NB4 (cell line): ENCODE measurements at regions not wholly inside any gene's neighbourhood (a gene's known extent, or its start where the extent isn't known, plus 50 kb on each side); places are given as distances from the start of the nearest gene placed in this dataset.

Experiments
- DNase-seq: peaks from one replicate; pipeline ENCODE4 v3.0.0; 2010; ENCODE audit warnings: low read depth
- H3K4me3 ChIP-seq: one replicate; pipeline ENCODE4 v1.5.1; 2011; ENCODE audit warnings: mild to moderate bottlenecking, low read depth, low read length, moderate library complexity
- CTCF ChIP-seq: IDR thresholded peaks from one replicate; pipeline ENCODE4 v1.5.1; 2012; ENCODE audit warnings: low read depth, low read length
- MAX ChIP-seq: IDR thresholded peaks from 2 replicates; pipeline ENCODE4 v1.6.1; 2011; ENCODE audit warnings: low read depth, low read length
- MYC ChIP-seq: IDR thresholded peaks from 2 replicates; pipeline ENCODE4 v1.6.1; 2011; ENCODE audit warnings: low read depth, low read length
- POLR2A ChIP-seq: IDR thresholded peaks from 2 replicates; pipeline ENCODE4 v1.6.1; 2011; ENCODE audit warnings: mild to moderate bottlenecking; ENCODE audit not compliant: insufficient read length; ENCODE audit errors: extremely low read depth

DNA sequence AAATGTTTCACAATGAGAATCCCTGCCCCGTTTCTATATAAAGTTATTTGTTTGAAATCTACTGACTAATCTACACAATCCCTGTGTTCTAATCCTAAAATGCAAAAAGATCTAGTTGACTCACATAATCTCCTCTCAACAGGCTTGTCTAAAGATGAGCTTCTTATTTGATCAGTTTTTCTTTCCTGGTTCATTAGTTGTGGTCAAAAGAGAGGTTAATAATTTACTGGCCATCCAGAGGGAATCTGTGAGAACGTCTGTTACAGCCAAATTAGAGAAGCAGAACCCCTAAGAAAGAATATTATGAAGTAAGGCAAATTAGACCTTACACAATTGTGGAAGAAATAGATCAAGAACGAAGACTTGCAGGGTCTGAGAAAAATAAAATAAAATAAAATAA, 173.7 kb upstream of the ANO3 start:
- TF ChIP-seq POLR2A (no peak), MAX (no peak), CTCF (no peak), MYC (no peak)
- DNase-seq, result no peak
- no peak overlapping the region for H3K4me3 ChIP-seq

GRCh38 chr11:26162291-26162690, 169.6 kb upstream of the ANO3 start:
- TF ChIP-seq MYC (no peak), CTCF (no peak), MAX (no peak), POLR2A (no peak)
- DNase-seq, result no peak
- no peak overlapping the region for H3K4me3 ChIP-seq

DNA sequence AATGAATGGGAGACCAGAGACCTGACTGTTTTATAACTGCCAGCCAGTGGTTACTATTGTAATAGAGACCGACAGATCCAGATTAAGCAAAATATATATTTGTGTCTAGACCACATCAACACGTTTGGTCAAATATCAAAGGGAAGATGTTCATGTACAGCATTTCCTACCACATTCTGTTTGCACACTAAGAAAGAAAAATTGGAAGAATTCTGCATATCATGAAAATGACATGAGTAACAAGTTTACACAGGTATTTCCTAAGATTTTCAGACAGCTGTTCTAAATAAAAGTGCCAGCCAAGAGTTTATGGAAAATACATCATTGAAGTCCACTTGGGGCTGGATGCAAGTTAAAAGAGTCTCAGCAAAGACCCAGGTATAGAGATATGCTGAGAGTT, 145.5 kb upstream of the ANO3 start:
- H3K4me3 ChIP-seq, result no peak overlapping the region
- no peak for DNase-seq
- TF ChIP-seq MYC, result no peak
- no peak for TF ChIP-seq POLR2A
- no peak for TF ChIP-seq MAX
- no peak for TF ChIP-seq CTCF

GRCh38 chr11:26187639-26188038, 144.3 kb upstream of the ANO3 start:
- H3K4me3 ChIP-seq, result no peak overlapping the region
- DNase-seq, result peak; percentile 2
- TF ChIP-seq POLR2A, result no peak
- no peak for TF ChIP-seq CTCF
- TF ChIP-seq MAX, result no peak
- no peak for TF ChIP-seq MYC

- TF ChIP-seq POLR2A (no peak), CTCF (no peak), MAX (no peak)
- no peak overlapping the region for H3K4me3 ChIP-seq
- no peak for DNase-seq
Observed at GRCh38 chr11:26188554-26188953, 143.4 kb upstream of the ANO3 start.

GRCh38 chr11:26191193-26191592, 140.7 kb upstream of the ANO3 start:
- no peak overlapping the region for H3K4me3 ChIP-seq
- DNase-seq, result no peak
- TF ChIP-seq POLR2A, result no peak
- no peak for TF ChIP-seq CTCF
- TF ChIP-seq MAX, result no peak
- TF ChIP-seq MYC, result no peak
